H9 (cell line): ENCODE measurements at regions not wholly inside any gene's neighbourhood (a gene's known extent, or its start where the extent isn't known, plus 50 kb on each side); places are given as distances from the start of the nearest gene placed in this dataset.

Experiments
- DNase-seq: peaks from one replicate; pipeline ENCODE4 v3.0.0-alpha.2; 2017
- H2AFZ ChIP-seq: one replicate; pipeline ENCODE4 v1.6.1; 2013; ENCODE audit warnings: mild to moderate bottlenecking, low read length, control low read depth, moderate library complexity
- H2AK5ac ChIP-seq: 2 replicates; pipeline ENCODE4 v1.6.1; 2013; ENCODE audit warnings: low read length, control low read depth, mixed read lengths; ENCODE audit not compliant: insufficient read length
- H2BK120ac ChIP-seq: one replicate; pipeline ENCODE4 v1.6.1; 2013; ENCODE audit warnings: low read depth, mild to moderate bottlenecking, low read length, control low read depth, inconsistent platforms; ENCODE audit not compliant: poor library complexity, severe bottlenecking
- H2BK12ac ChIP-seq: 2 replicates; pipeline ENCODE4 v1.6.1; 2013; ENCODE audit warnings: low read length, control low read depth, mixed read lengths, low read depth; ENCODE audit not compliant: insufficient read length
- H2BK15ac ChIP-seq: 2 replicates; pipeline ENCODE4 v1.6.1; 2013; ENCODE audit warnings: low read depth, low read length, control low read depth
- H2BK20ac ChIP-seq: one replicate; pipeline ENCODE4 v1.6.1; 2013; ENCODE audit warnings: low read depth, mild to moderate bottlenecking, low read length, control low read depth, inconsistent platforms; ENCODE audit not compliant: poor library complexity, severe bottlenecking
- H2BK5ac ChIP-seq: 2 replicates; pipeline ENCODE4 v1.6.1; 2013; ENCODE audit warnings: low read length, control low read depth, mixed read lengths; ENCODE audit not compliant: insufficient read length
- H3K14ac ChIP-seq: 2 replicates; pipeline ENCODE4 v1.6.1; 2013; ENCODE audit warnings: low read length, control low read depth; ENCODE audit not compliant: insufficient read depth
- H3K18ac ChIP-seq: 2 replicates; pipeline ENCODE4 v1.6.1; 2013; ENCODE audit warnings: low read depth, mild to moderate bottlenecking, mixed read lengths, low read length, control low read depth; ENCODE audit not compliant: insufficient read length
- H3K23ac ChIP-seq: 2 replicates; pipeline ENCODE4 v1.6.1; 2013; ENCODE audit warnings: low read length, control low read depth, mixed read lengths, low read depth; ENCODE audit not compliant: insufficient read length
- H3K23me2 ChIP-seq: 2 replicates; pipeline ENCODE4 v1.6.1; 2013; ENCODE audit warnings: low read depth, mild to moderate bottlenecking, mixed read lengths, low read length, control low read depth; ENCODE audit not compliant: insufficient read length, poor library complexity, severe bottlenecking
- H3K27ac ChIP-seq: 2 replicates; pipeline ENCODE4 v1.5.1; 2013; ENCODE audit warnings: low read length, control low read depth, mixed read lengths, low read depth; ENCODE audit not compliant: insufficient read length
- H3K27me3 ChIP-seq: 2 replicates; pipeline ENCODE4 v1.6.1; 2013; ENCODE audit warnings: low read length, control low read depth, inconsistent platforms; ENCODE audit not compliant: insufficient read depth
- H3K4ac ChIP-seq: 2 replicates; pipeline ENCODE4 v1.6.1; 2013; ENCODE audit warnings: low read depth, mild to moderate bottlenecking, control low read depth, inconsistent platforms, low read length, moderate library complexity
- H3K4me1 ChIP-seq: 2 replicates; pipeline ENCODE4 v1.6.1; 2013; ENCODE audit warnings: low read length, control low read depth, inconsistent platforms; ENCODE audit not compliant: insufficient read depth
- H3K4me2 ChIP-seq: 2 replicates; pipeline ENCODE4 v1.6.1; 2013; ENCODE audit warnings: low read length, control low read depth, mixed read lengths; ENCODE audit not compliant: insufficient read length, insufficient read depth
- H3K56ac ChIP-seq: 2 replicates; pipeline ENCODE4 v1.6.1; 2013; ENCODE audit warnings: low read depth, mild to moderate bottlenecking, mixed read lengths, low read length, control low read depth; ENCODE audit not compliant: insufficient read length
- H3K79me1 ChIP-seq: 2 replicates; pipeline ENCODE4 v1.6.1; 2013; ENCODE audit warnings: low read depth, mild to moderate bottlenecking, moderate library complexity, low read length, control low read depth, inconsistent platforms; ENCODE audit not compliant: insufficient read depth, poor library complexity, severe bottlenecking
- H3K79me2 ChIP-seq: 2 replicates; pipeline ENCODE4 v1.6.1; 2013; ENCODE audit warnings: low read length, control low read depth, inconsistent platforms; ENCODE audit not compliant: insufficient read depth
- H3K9ac ChIP-seq: 2 replicates; pipeline ENCODE4 v1.6.1; 2013; ENCODE audit warnings: low read length, control low read depth, mixed read lengths; ENCODE audit not compliant: insufficient read length; ENCODE audit errors: extremely low read depth
- H3K9me3 ChIP-seq: one replicate; pipeline ENCODE4 v1.6.1; 2013; ENCODE audit warnings: low read depth, low read length, inconsistent platforms; ENCODE audit not compliant: control insufficient read depth
- H3T11ph ChIP-seq: one replicate; pipeline ENCODE4 v1.6.1; 2013; ENCODE audit warnings: mild to moderate bottlenecking, low read length, control low read depth, inconsistent platforms
- H4K20me1 ChIP-seq: one replicate; pipeline ENCODE4 v1.6.1; 2013; ENCODE audit not compliant: control insufficient read depth, insufficient read length, insufficient read depth
- H4K5ac ChIP-seq: 2 replicates; pipeline ENCODE4 v1.6.1; 2013; ENCODE audit warnings: low read depth, mild to moderate bottlenecking, mixed read lengths, low read length, control low read depth; ENCODE audit not compliant: insufficient read length
- H4K8ac ChIP-seq: replicated peaks from 2 replicates; pipeline ENCODE4 v1.6.1; 2013; ENCODE audit warnings: low read length, control low read depth, mixed read lengths, low read depth; ENCODE audit not compliant: insufficient read length
- H4K91ac ChIP-seq: 2 replicates; pipeline ENCODE4 v1.6.1; 2013; ENCODE audit warnings: low read depth, mild to moderate bottlenecking, moderate library complexity, mixed read lengths, low read length, control low read depth; ENCODE audit not compliant: insufficient read length
- H3K27ac Mint-ChIP-seq, 3 experiments: 2 replicates in 2 of 3; 3 replicates in 1 of 3; pipeline ENCODE4 v1.8.0; 2020 to 2021; ENCODE audit warnings: mixed read lengths in 3 of 3, mild to moderate bottlenecking in 1 of 3, moderate library complexity in 1 of 3
- H3K27me3 Mint-ChIP-seq: 2 replicates; pipeline ENCODE4 v1.8.0; 2021; ENCODE audit warnings: low read depth, mild to moderate bottlenecking, moderate library complexity, mixed read lengths
- H3K36me3 Mint-ChIP-seq, 3 experiments: 2 replicates in 2 of 3; 3 replicates in 1 of 3; pipeline ENCODE4 v1.8.0; 2020 to 2021; ENCODE audit warnings: low read depth in 3 of 3, mixed read lengths in 3 of 3; ENCODE audit not compliant: insufficient read depth in 1 of 3
- H3K4me1 Mint-ChIP-seq, 2 experiments: 2 replicates each; pipeline ENCODE4 v1.8.0; 2020; ENCODE audit warnings: mixed read lengths in 2 of 2
- H3K4me3 Mint-ChIP-seq, 2 experiments: 2 replicates in 1 of 2; 3 replicates in 1 of 2; pipeline ENCODE4 v1.8.0; 2020 to 2021; ENCODE audit warnings: mild to moderate bottlenecking in 2 of 2, mixed read lengths in 2 of 2, moderate library complexity in 1 of 2
- H3K9me3 Mint-ChIP-seq, 2 experiments: 2 replicates in 1 of 2; 3 replicates in 1 of 2; pipeline ENCODE4 v1.8.0; 2020; ENCODE audit warnings: mild to moderate bottlenecking in 2 of 2, mixed read lengths in 2 of 2, moderate library complexity in 1 of 2
- WGBS: extraction: QIAGEN DNeasy Blood & Tissue Kit; methylation state at CpG from one replicate; pipeline ENCODE4 v1.1.7; 2013; ENCODE audit warnings: missing lambda C conversion rate, low lambda C conversion rate, mixed read lengths; ENCODE audit not compliant: insufficient read length; ENCODE audit errors: extremely low coverage; 5-methylcytosine and 5-hydroxymethylcytosine counted together
- TF ChIP-seq, protein P1 (sequence below): fragments of 200-600 bp; sonication (generic); conservative IDR thresholded peaks from 3 replicates; pipeline ENCODE4 v1.8.0; 2021; ENCODE audit warnings: antibody characterized with exemption, mild to moderate bottlenecking

DNA sequence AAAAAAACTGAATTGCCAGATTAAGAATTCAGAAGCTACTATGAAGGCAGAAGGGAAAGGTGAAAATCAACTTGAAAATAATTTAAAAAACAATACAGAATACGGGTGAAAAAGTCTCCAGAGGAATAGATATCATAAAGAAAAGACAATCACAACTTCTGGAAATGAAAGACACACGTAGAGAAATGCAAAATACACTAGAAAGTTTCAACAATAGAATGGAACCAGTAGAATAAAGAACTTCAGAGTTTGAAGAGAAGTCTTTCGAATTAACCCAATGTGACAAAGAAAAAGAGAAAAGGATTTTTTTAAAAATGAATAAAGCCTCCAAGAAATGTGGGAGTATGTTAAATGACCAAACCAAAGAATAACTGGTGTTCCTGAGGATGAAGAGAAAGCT lies 263.8 kb upstream of the FAT3 start:
- no peak overlapping the region for H4K5ac ChIP-seq
- WGBS: no CpG with 5 or more reads among the region's 3 CpGs
- peaks cover 21 to 25% of the 10 kb centered on the region in 2 experiments for H3K9me3 Mint-ChIP-seq

More for the DNA sequence above, 263.8 kb upstream of the FAT3 start:
- no peak overlapping the region for H2AK5ac ChIP-seq
- H4K8ac ChIP-seq: no peak overlapping the region
- no peak overlapping the region for H3K4me2 ChIP-seq
- no peak overlapping the region for H3K4me3 Mint-ChIP-seq
- no peak overlapping the region for H3K27ac Mint-ChIP-seq
- H2BK12ac ChIP-seq: no peak overlapping the region
- H3K27me3 Mint-ChIP-seq: no peaks in the 10 kb centered on the region; the same call in 1 of the 2 replicates
- no peaks in the 10 kb centered on the region for H4K20me1 ChIP-seq
- H3K9me3 ChIP-seq: no peaks in the 10 kb centered on the region
- H2BK20ac ChIP-seq: no peak overlapping the region
- no peak overlapping the region for H2BK5ac ChIP-seq
- H3K4ac ChIP-seq: no peak overlapping the region
- no peak overlapping the region for H3K23ac ChIP-seq
- no peak overlapping the region for H4K91ac ChIP-seq
- H2AFZ ChIP-seq: no peak overlapping the region
- no peaks in the 10 kb centered on the region for H3K27me3 ChIP-seq
- no peak overlapping the region for H3K27ac ChIP-seq
- H3K23me2 ChIP-seq: no peaks in the 10 kb centered on the region
- no peaks in the 10 kb centered on the region for H3K4me1 Mint-ChIP-seq
- TF ChIP-seq, protein P1, sequence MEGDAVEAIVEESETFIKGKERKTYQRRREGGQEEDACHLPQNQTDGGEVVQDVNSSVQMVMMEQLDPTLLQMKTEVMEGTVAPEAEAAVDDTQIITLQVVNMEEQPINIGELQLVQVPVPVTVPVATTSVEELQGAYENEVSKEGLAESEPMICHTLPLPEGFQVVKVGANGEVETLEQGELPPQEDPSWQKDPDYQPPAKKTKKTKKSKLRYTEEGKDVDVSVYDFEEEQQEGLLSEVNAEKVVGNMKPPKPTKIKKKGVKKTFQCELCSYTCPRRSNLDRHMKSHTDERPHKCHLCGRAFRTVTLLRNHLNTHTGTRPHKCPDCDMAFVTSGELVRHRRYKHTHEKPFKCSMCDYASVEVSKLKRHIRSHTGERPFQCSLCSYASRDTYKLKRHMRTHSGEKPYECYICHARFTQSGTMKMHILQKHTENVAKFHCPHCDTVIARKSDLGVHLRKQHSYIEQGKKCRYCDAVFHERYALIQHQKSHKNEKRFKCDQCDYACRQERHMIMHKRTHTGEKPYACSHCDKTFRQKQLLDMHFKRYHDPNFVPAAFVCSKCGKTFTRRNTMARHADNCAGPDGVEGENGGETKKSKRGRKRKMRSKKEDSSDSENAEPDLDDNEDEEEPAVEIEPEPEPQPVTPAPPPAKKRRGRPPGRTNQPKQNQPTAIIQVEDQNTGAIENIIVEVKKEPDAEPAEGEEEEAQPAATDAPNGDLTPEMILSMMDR: no peak
- DNase-seq: no peak
- H3K14ac ChIP-seq: no peak overlapping the region
- no peaks in the 10 kb centered on the region for H3K79me2 ChIP-seq
- no peak overlapping the region for H3T11ph ChIP-seq
- peaks cover 0 to 16% (median 5%) of the 10 kb centered on the region in 3 experiments; a peak in 5 of 7 replicates for H3K36me3 Mint-ChIP-seq
- no peak overlapping the region for H3K56ac ChIP-seq
- no peak overlapping the region for H3K9ac ChIP-seq
- no peak overlapping the region for H3K18ac ChIP-seq
- no peaks in the 10 kb centered on the region for H3K79me1 ChIP-seq
- H2BK120ac ChIP-seq: no peak overlapping the region
- no peaks in the 10 kb centered on the region for H3K4me1 ChIP-seq
- H2BK15ac ChIP-seq: no peak overlapping the region
